Activated CD8-positive, alpha-beta T cell treated with anti-CD3 and anti-CD28 coated beads for 36 hours (primary cell): ENCODE measurements at regions not wholly inside any gene's neighbourhood (a gene's known extent, or its start where the extent isn't known, plus 50 kb on each side); places are given as distances from the start of the nearest gene placed in this dataset.

Experiments used
- ATAC-seq: fragments of 200-7000 bp; cut with Tn5 transposase; one replicate; pipeline ENCODE4 v1.10.0; 2021; ENCODE audit warnings: mild to moderate bottlenecking, moderate library complexity
- CTCF ChIA-PET: fragments of 350-600 bp; sonication (Branson Sonifier 250); formaldehyde crosslinking; loops from one replicate; lab custom pipeline; 2021; ENCODE audit warnings: antibody characterized with exemption; lab: Charles Lee
- POLR2A ChIA-PET: fragments of 350-600 bp; sonication (Branson Sonifier 250); formaldehyde crosslinking; loops from one replicate; lab custom pipeline; 2021; ENCODE audit warnings: antibody characterized with exemption; lab: Charles Lee
- DNase-seq: peaks from one replicate; pipeline ENCODE4 v3.0.0-alpha.2; 2020
- H3K27ac Mint-ChIP-seq: one replicate; pipeline ENCODE4 v1.8.0; 2021; ENCODE audit warnings: mild to moderate bottlenecking, mixed read lengths
- H3K27me3 Mint-ChIP-seq: one replicate; pipeline ENCODE4 v1.8.0; 2021; ENCODE audit warnings: mixed read lengths
- H3K36me3 Mint-ChIP-seq: one replicate; pipeline ENCODE4 v1.8.0; 2021; ENCODE audit warnings: low read depth, mixed read lengths
- H3K4me1 Mint-ChIP-seq: one replicate; pipeline ENCODE4 v1.8.0; 2021; ENCODE audit warnings: low read depth, mixed read lengths
- H3K4me3 Mint-ChIP-seq: one replicate; pipeline ENCODE4 v1.8.0; 2021; ENCODE audit warnings: mild to moderate bottlenecking, moderate library complexity, mixed read lengths
- H3K9me3 Mint-ChIP-seq: one replicate; pipeline ENCODE4 v1.8.0; 2021; ENCODE audit warnings: mixed read lengths
- CTCF ChIP-seq: fragments of 200-600 bp; IDR thresholded peaks from one replicate; pipeline ENCODE4 v1.8.0; 2022; ENCODE audit warnings: antibody characterized with exemption, mild to moderate bottlenecking
- intact Hi-C: fragments of 100-400 bp; cut with micrococcal nuclease; formaldehyde crosslinking; loops from one replicate; pipeline ENCODE4 v1.10.0; 2022

GRCh38 chr21:18191139-18191538, 53.5 kb upstream of the CHODL start:
- Mint-ChIP-seq H3K4me3 (no peak overlapping the region), H3K4me1 (no peaks in the 10 kb centered on the region), H3K27ac (no peak overlapping the region), H3K27me3 (no peaks in the 10 kb centered on the region), H3K36me3 (no peaks in the 10 kb centered on the region), H3K9me3 (peaks cover 5% of the 10 kb centered on the region)
- ATAC-seq = no peak
- ChIA-PET POLR2A (no interaction called here), CTCF (no interaction called here)
- intact Hi-C loops = no loop called here
- DNase-seq = no peak
- TF ChIP-seq CTCF = no peak

GRCh38 chr21:18178509-18178908, 66.1 kb upstream of the CHODL start:
- ChIA-PET CTCF (no interaction called here), POLR2A (no interaction called here)
- Mint-ChIP-seq H3K36me3 (no peaks in the 10 kb centered on the region), H3K4me3 (no peak overlapping the region), H3K4me1 (no peaks in the 10 kb centered on the region), H3K9me3 (peaks cover 4% of the 10 kb centered on the region), H3K27ac (no peak overlapping the region), H3K27me3 (no peaks in the 10 kb centered on the region)
- intact Hi-C loops = no loop called here
- TF ChIP-seq CTCF = no peak
- ATAC-seq (no peak), DNase-seq (no peak)

- no peaks in the 10 kb centered on the region for H3K4me1 Mint-ChIP-seq
- CTCF ChIA-PET = no interaction called here
- DNase-seq = no peak
These were observed 70.3 kb upstream of the CHODL start for GRCh38 chr21:18174370-18174769.

GRCh38 chr21:18170829-18171228, 73.8 kb upstream of the CHODL start:
- Mint-ChIP-seq H3K27me3 (no peaks in the 10 kb centered on the region), H3K36me3 (no peaks in the 10 kb centered on the region), H3K27ac (no peak overlapping the region), H3K4me3 (no peak overlapping the region), H3K4me1 (no peaks in the 10 kb centered on the region), H3K9me3 (peaks cover 3% of the 10 kb centered on the region)
- DNase-seq = no peak
- CTCF ChIA-PET = no interaction called here
- TF ChIP-seq CTCF = no peak
- ATAC-seq = no peak
- intact Hi-C loops = no loop called here
- POLR2A ChIA-PET = no interaction called here

More at GRCh38 chr21:18174370-18174769, 70.3 kb upstream of the CHODL start:
- ATAC-seq = no peak
- Mint-ChIP-seq H3K27ac (no peak overlapping the region), H3K36me3 (no peaks in the 10 kb centered on the region), H3K9me3 (peaks cover 3% of the 10 kb centered on the region), H3K4me3 (no peak overlapping the region), H3K27me3 (no peaks in the 10 kb centered on the region)
- TF ChIP-seq CTCF = no peak
- POLR2A ChIA-PET = no interaction called here
- intact Hi-C loops = no loop called here

- ChIA-PET CTCF (no interaction called here), POLR2A (no interaction called here)
- no peaks in the 10 kb centered on the region for H3K4me1 Mint-ChIP-seq
- peaks cover 3% of the 10 kb centered on the region for H3K9me3 Mint-ChIP-seq
- H3K27ac Mint-ChIP-seq = no peak overlapping the region
- TF ChIP-seq CTCF = no peak
- H3K4me3 Mint-ChIP-seq = no peak overlapping the region
- H3K27me3 Mint-ChIP-seq = no peaks in the 10 kb centered on the region
- ATAC-seq = no peak
- H3K36me3 Mint-ChIP-seq = no peaks in the 10 kb centered on the region
- intact Hi-C loops = no loop called here
- no peak for DNase-seq
These were observed 74.4 kb upstream of the CHODL start for GRCh38 chr21:18170221-18170620.
